H9 (cell line): ENCODE measurements at regions not wholly inside any gene's neighbourhood (a gene's known extent, or its start where the extent isn't known, plus 50 kb on each side); places are given as distances from the start of the nearest gene placed in this dataset.

Experiments used
- DNase-seq: peaks from one replicate; pipeline ENCODE4 v3.0.0-alpha.2; 2017
- H2AFZ ChIP-seq: one replicate; pipeline ENCODE4 v1.6.1; 2013; ENCODE audit warnings: mild to moderate bottlenecking, low read length, control low read depth, moderate library complexity
- H2AK5ac ChIP-seq: 2 replicates; pipeline ENCODE4 v1.6.1; 2013; ENCODE audit warnings: low read length, control low read depth, mixed read lengths; ENCODE audit not compliant: insufficient read length
- H2BK120ac ChIP-seq: one replicate; pipeline ENCODE4 v1.6.1; 2013; ENCODE audit warnings: low read depth, mild to moderate bottlenecking, low read length, control low read depth, inconsistent platforms; ENCODE audit not compliant: poor library complexity, severe bottlenecking
- H2BK12ac ChIP-seq: 2 replicates; pipeline ENCODE4 v1.6.1; 2013; ENCODE audit warnings: low read length, control low read depth, mixed read lengths, low read depth; ENCODE audit not compliant: insufficient read length
- H2BK15ac ChIP-seq: 2 replicates; pipeline ENCODE4 v1.6.1; 2013; ENCODE audit warnings: low read depth, low read length, control low read depth
- H2BK20ac ChIP-seq: one replicate; pipeline ENCODE4 v1.6.1; 2013; ENCODE audit warnings: low read depth, mild to moderate bottlenecking, low read length, control low read depth, inconsistent platforms; ENCODE audit not compliant: poor library complexity, severe bottlenecking
- H2BK5ac ChIP-seq: 2 replicates; pipeline ENCODE4 v1.6.1; 2013; ENCODE audit warnings: low read length, control low read depth, mixed read lengths; ENCODE audit not compliant: insufficient read length
- H3K14ac ChIP-seq: 2 replicates; pipeline ENCODE4 v1.6.1; 2013; ENCODE audit warnings: low read length, control low read depth; ENCODE audit not compliant: insufficient read depth
- H3K18ac ChIP-seq: 2 replicates; pipeline ENCODE4 v1.6.1; 2013; ENCODE audit warnings: low read depth, mild to moderate bottlenecking, mixed read lengths, low read length, control low read depth; ENCODE audit not compliant: insufficient read length
- H3K23ac ChIP-seq: 2 replicates; pipeline ENCODE4 v1.6.1; 2013; ENCODE audit warnings: low read length, control low read depth, mixed read lengths, low read depth; ENCODE audit not compliant: insufficient read length
- H3K23me2 ChIP-seq: 2 replicates; pipeline ENCODE4 v1.6.1; 2013; ENCODE audit warnings: low read depth, mild to moderate bottlenecking, mixed read lengths, low read length, control low read depth; ENCODE audit not compliant: insufficient read length, poor library complexity, severe bottlenecking
- H3K27ac ChIP-seq: 2 replicates; pipeline ENCODE4 v1.5.1; 2013; ENCODE audit warnings: low read length, control low read depth, mixed read lengths, low read depth; ENCODE audit not compliant: insufficient read length
- H3K27me3 ChIP-seq: 2 replicates; pipeline ENCODE4 v1.6.1; 2013; ENCODE audit warnings: low read length, control low read depth, inconsistent platforms; ENCODE audit not compliant: insufficient read depth
- H3K4ac ChIP-seq: 2 replicates; pipeline ENCODE4 v1.6.1; 2013; ENCODE audit warnings: low read depth, mild to moderate bottlenecking, control low read depth, inconsistent platforms, low read length, moderate library complexity
- H3K4me1 ChIP-seq: 2 replicates; pipeline ENCODE4 v1.6.1; 2013; ENCODE audit warnings: low read length, control low read depth, inconsistent platforms; ENCODE audit not compliant: insufficient read depth
- H3K4me2 ChIP-seq: 2 replicates; pipeline ENCODE4 v1.6.1; 2013; ENCODE audit warnings: low read length, control low read depth, mixed read lengths; ENCODE audit not compliant: insufficient read length, insufficient read depth
- H3K56ac ChIP-seq: 2 replicates; pipeline ENCODE4 v1.6.1; 2013; ENCODE audit warnings: low read depth, mild to moderate bottlenecking, mixed read lengths, low read length, control low read depth; ENCODE audit not compliant: insufficient read length
- H3K79me1 ChIP-seq: 2 replicates; pipeline ENCODE4 v1.6.1; 2013; ENCODE audit warnings: low read depth, mild to moderate bottlenecking, moderate library complexity, low read length, control low read depth, inconsistent platforms; ENCODE audit not compliant: insufficient read depth, poor library complexity, severe bottlenecking
- H3K79me2 ChIP-seq: 2 replicates; pipeline ENCODE4 v1.6.1; 2013; ENCODE audit warnings: low read length, control low read depth, inconsistent platforms; ENCODE audit not compliant: insufficient read depth
- H3K9ac ChIP-seq: 2 replicates; pipeline ENCODE4 v1.6.1; 2013; ENCODE audit warnings: low read length, control low read depth, mixed read lengths; ENCODE audit not compliant: insufficient read length; ENCODE audit errors: extremely low read depth
- H3K9me3 ChIP-seq: one replicate; pipeline ENCODE4 v1.6.1; 2013; ENCODE audit warnings: low read depth, low read length, inconsistent platforms; ENCODE audit not compliant: control insufficient read depth
- H3T11ph ChIP-seq: one replicate; pipeline ENCODE4 v1.6.1; 2013; ENCODE audit warnings: mild to moderate bottlenecking, low read length, control low read depth, inconsistent platforms
- H4K20me1 ChIP-seq: one replicate; pipeline ENCODE4 v1.6.1; 2013; ENCODE audit not compliant: control insufficient read depth, insufficient read length, insufficient read depth
- H4K5ac ChIP-seq: 2 replicates; pipeline ENCODE4 v1.6.1; 2013; ENCODE audit warnings: low read depth, mild to moderate bottlenecking, mixed read lengths, low read length, control low read depth; ENCODE audit not compliant: insufficient read length
- H4K8ac ChIP-seq: replicated peaks from 2 replicates; pipeline ENCODE4 v1.6.1; 2013; ENCODE audit warnings: low read length, control low read depth, mixed read lengths, low read depth; ENCODE audit not compliant: insufficient read length
- H4K91ac ChIP-seq: 2 replicates; pipeline ENCODE4 v1.6.1; 2013; ENCODE audit warnings: low read depth, mild to moderate bottlenecking, moderate library complexity, mixed read lengths, low read length, control low read depth; ENCODE audit not compliant: insufficient read length
- H3K27ac Mint-ChIP-seq, 3 experiments: 2 replicates in 2 of 3; 3 replicates in 1 of 3; pipeline ENCODE4 v1.8.0; 2020 to 2021; ENCODE audit warnings: mixed read lengths in 3 of 3, mild to moderate bottlenecking in 1 of 3, moderate library complexity in 1 of 3
- H3K27me3 Mint-ChIP-seq: 2 replicates; pipeline ENCODE4 v1.8.0; 2021; ENCODE audit warnings: low read depth, mild to moderate bottlenecking, moderate library complexity, mixed read lengths
- H3K36me3 Mint-ChIP-seq, 3 experiments: 2 replicates in 2 of 3; 3 replicates in 1 of 3; pipeline ENCODE4 v1.8.0; 2020 to 2021; ENCODE audit warnings: low read depth in 3 of 3, mixed read lengths in 3 of 3; ENCODE audit not compliant: insufficient read depth in 1 of 3
- H3K4me1 Mint-ChIP-seq, 2 experiments: 2 replicates each; pipeline ENCODE4 v1.8.0; 2020; ENCODE audit warnings: mixed read lengths in 2 of 2
- H3K4me3 Mint-ChIP-seq, 2 experiments: 2 replicates in 1 of 2; 3 replicates in 1 of 2; pipeline ENCODE4 v1.8.0; 2020 to 2021; ENCODE audit warnings: mild to moderate bottlenecking in 2 of 2, mixed read lengths in 2 of 2, moderate library complexity in 1 of 2
- H3K9me3 Mint-ChIP-seq, 2 experiments: 2 replicates in 1 of 2; 3 replicates in 1 of 2; pipeline ENCODE4 v1.8.0; 2020; ENCODE audit warnings: mild to moderate bottlenecking in 2 of 2, mixed read lengths in 2 of 2, moderate library complexity in 1 of 2
- WGBS: extraction: QIAGEN DNeasy Blood & Tissue Kit; methylation state at CpG from one replicate; pipeline ENCODE4 v1.1.7; 2013; ENCODE audit warnings: missing lambda C conversion rate, low lambda C conversion rate, mixed read lengths; ENCODE audit not compliant: insufficient read length; ENCODE audit errors: extremely low coverage; 5-methylcytosine and 5-hydroxymethylcytosine counted together
- TF ChIP-seq, protein P1 (sequence below): fragments of 200-600 bp; sonication (generic); conservative IDR thresholded peaks from 3 replicates; pipeline ENCODE4 v1.8.0; 2021; ENCODE audit warnings: antibody characterized with exemption, mild to moderate bottlenecking

- DNase-seq, result no peak
- Histone ChIP-seq H4K8ac (no peak overlapping the region), H3K23ac (no peak overlapping the region), H3K9ac (no peak overlapping the region), H3K79me1 (no peaks in the 10 kb centered on the region), H3K23me2 (no peaks in the 10 kb centered on the region), H3T11ph (no peak overlapping the region), H3K4me2 (no peak overlapping the region), H4K20me1 (no peaks in the 10 kb centered on the region), H2BK20ac (no peak overlapping the region), H2AK5ac (no peak overlapping the region), H2BK12ac (no peak overlapping the region), H4K5ac (no peak overlapping the region), H3K79me2 (no peaks in the 10 kb centered on the region), H2BK120ac (no peak overlapping the region), H3K9me3 (no peaks in the 10 kb centered on the region), H3K27ac (no peak overlapping the region), H3K14ac (no peak overlapping the region), H2AFZ (no peak overlapping the region), H2BK5ac (no peak overlapping the region), H3K4me1 (no peaks in the 10 kb centered on the region), H3K18ac (no peak overlapping the region), H4K91ac (no peak overlapping the region), H2BK15ac (no peak overlapping the region), H3K56ac (no peak overlapping the region), H3K27me3 (peaks cover 3% of the 10 kb centered on the region; the same call in 1 of the 2 replicates), H3K4ac (no peak overlapping the region)
- Mint-ChIP-seq H3K27ac (no peak overlapping the region), H3K4me3 (no peak overlapping the region), H3K27me3 (peaks cover 43% of the 10 kb centered on the region), H3K4me1 (peaks cover 3 to 6% of the 10 kb centered on the region in 2 experiments), H3K9me3 (peaks cover 3% of the 10 kb centered on the region in 2 experiments; a peak in 3 of 5 replicates), H3K36me3 (peaks cover 0 to 8% (median 6%) of the 10 kb centered on the region in 3 experiments; a peak in 4 of 7 replicates)
- TF ChIP-seq, protein P1, sequence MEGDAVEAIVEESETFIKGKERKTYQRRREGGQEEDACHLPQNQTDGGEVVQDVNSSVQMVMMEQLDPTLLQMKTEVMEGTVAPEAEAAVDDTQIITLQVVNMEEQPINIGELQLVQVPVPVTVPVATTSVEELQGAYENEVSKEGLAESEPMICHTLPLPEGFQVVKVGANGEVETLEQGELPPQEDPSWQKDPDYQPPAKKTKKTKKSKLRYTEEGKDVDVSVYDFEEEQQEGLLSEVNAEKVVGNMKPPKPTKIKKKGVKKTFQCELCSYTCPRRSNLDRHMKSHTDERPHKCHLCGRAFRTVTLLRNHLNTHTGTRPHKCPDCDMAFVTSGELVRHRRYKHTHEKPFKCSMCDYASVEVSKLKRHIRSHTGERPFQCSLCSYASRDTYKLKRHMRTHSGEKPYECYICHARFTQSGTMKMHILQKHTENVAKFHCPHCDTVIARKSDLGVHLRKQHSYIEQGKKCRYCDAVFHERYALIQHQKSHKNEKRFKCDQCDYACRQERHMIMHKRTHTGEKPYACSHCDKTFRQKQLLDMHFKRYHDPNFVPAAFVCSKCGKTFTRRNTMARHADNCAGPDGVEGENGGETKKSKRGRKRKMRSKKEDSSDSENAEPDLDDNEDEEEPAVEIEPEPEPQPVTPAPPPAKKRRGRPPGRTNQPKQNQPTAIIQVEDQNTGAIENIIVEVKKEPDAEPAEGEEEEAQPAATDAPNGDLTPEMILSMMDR, result no peak
- no CpG with 5 or more reads among the region's 12 CpGs for WGBS
These were observed 613.3 kb upstream of the CADM1 start for GRCh38 chr11:116117331-116118137.
